IMR-90 (cell line): ENCODE measurements at regions not wholly inside any gene's neighbourhood (a gene's known extent, or its start where the extent isn't known, plus 50 kb on each side); places are given as distances from the start of the nearest gene placed in this dataset.

ENCODE experiments used
- ATAC-seq: fragments of 200-7000 bp; cut with Tn5 transposase; 2 replicates; pipeline ENCODE4 v1.9.1; 2020; ENCODE audit warnings: low read depth, mild to moderate bottlenecking, moderate library complexity
- BruUV-seq: library from RNA; stranded (reverse); fragments of 400-500 nt; replicated peaks from 2 replicates; lab custom pipeline; 2021; lab: Mats Ljungman, UMichigan
- CTCF ChIA-PET: fragments of 300-600 bp; formaldehyde crosslinking; extraction: SDS; loops from one replicate; lab custom pipeline; 2021; ENCODE audit warnings: antibody characterized with exemption; lab: Yijun Ruan, JAX
- POLR2A ChIA-PET: fragments of 300-600 bp; sonication (Branson Sonifier 250); formaldehyde crosslinking; loops from one replicate; lab custom pipeline; 2022; ENCODE audit warnings: antibody characterized with exemption; ENCODE audit not compliant: unreplicated experiment; lab: Charles Lee
- DNase-seq: peaks from one replicate; pipeline ENCODE4 v3.0.0; 2013
- H2AFZ ChIP-seq: replicated peaks from 2 replicates; pipeline ENCODE3; 2013; ENCODE audit warnings: low read length, mild to moderate bottlenecking; ENCODE audit not compliant: poor library complexity
- H2AK5ac ChIP-seq: 2 replicates; pipeline ENCODE4 v1.6.1; 2013; ENCODE audit warnings: low read depth, low read length, inconsistent platforms
- H2AK9ac ChIP-seq: replicated peaks from 2 replicates; pipeline ENCODE3; 2013; ENCODE audit warnings: mild to moderate bottlenecking, low read depth, low read length, moderate library complexity; ENCODE audit not compliant: poor library complexity
- H2BK120ac ChIP-seq: 2 replicates; pipeline ENCODE4 v1.6.1; 2013; ENCODE audit warnings: low read depth, low read length, inconsistent platforms
- H2BK15ac ChIP-seq: 3 replicates; pipeline ENCODE4 v1.6.1; 2013; ENCODE audit warnings: low read depth, low read length, inconsistent platforms
- H2BK20ac ChIP-seq: 2 replicates; pipeline ENCODE4 v1.6.1; 2013; ENCODE audit warnings: low read depth, mild to moderate bottlenecking, inconsistent platforms, low read length, moderate library complexity
- H2BK5ac ChIP-seq: 2 replicates; pipeline ENCODE4 v1.6.1; 2013; ENCODE audit warnings: mild to moderate bottlenecking, low read depth, low read length, inconsistent platforms; ENCODE audit not compliant: poor library complexity, severe bottlenecking
- H3K14ac ChIP-seq: replicated peaks from 2 replicates; pipeline ENCODE4 v1.6.1; 2013; ENCODE audit warnings: low read depth, low read length, inconsistent platforms
- H3K18ac ChIP-seq: 2 replicates; pipeline ENCODE4 v1.6.1; 2013; ENCODE audit warnings: low read depth, low read length, control low read depth
- H3K23ac ChIP-seq: 2 replicates; pipeline ENCODE4 v1.6.1; 2013; ENCODE audit warnings: low read depth, low read length, inconsistent platforms
- H3K27ac ChIP-seq: 2 replicates; pipeline ENCODE4 v1.5.1; 2013; ENCODE audit warnings: mild to moderate bottlenecking, control low read depth, low read length; ENCODE audit not compliant: insufficient read depth
- H3K27me3 ChIP-seq: 2 replicates; pipeline ENCODE4 v1.6.1; 2013; ENCODE audit warnings: low read length; ENCODE audit not compliant: control insufficient read depth, insufficient read depth
- H3K36me3 ChIP-seq: 2 replicates; pipeline ENCODE4 v1.6.1; 2013; ENCODE audit warnings: low read length, mixed read lengths; ENCODE audit not compliant: control insufficient read depth, insufficient read depth
- H3K4ac ChIP-seq: 2 replicates; pipeline ENCODE4 v1.6.1; 2013; ENCODE audit warnings: low read depth, low read length, inconsistent platforms
- H3K4me1 ChIP-seq: 2 replicates; pipeline ENCODE4 v1.6.1; 2013; ENCODE audit warnings: low read length, mixed read lengths; ENCODE audit not compliant: control insufficient read depth, insufficient read depth
- H3K4me2 ChIP-seq: 2 replicates; pipeline ENCODE4 v1.6.1; 2013; ENCODE audit warnings: low read depth, mild to moderate bottlenecking, control low read depth, low read length, moderate library complexity
- H3K4me3 ChIP-seq: 2 replicates; pipeline ENCODE4 v1.5.1; 2013; ENCODE audit warnings: low read depth, mild to moderate bottlenecking, control low read depth, low read length, moderate library complexity; ENCODE audit not compliant: insufficient read depth
- H3K56ac ChIP-seq: 2 replicates; pipeline ENCODE4 v1.6.1; 2013; ENCODE audit warnings: low read length, inconsistent platforms; ENCODE audit not compliant: insufficient read depth; ENCODE audit errors: extremely low read depth
- H3K79me1 ChIP-seq, 2 experiments: 2 replicates each; pipeline ENCODE4 v1.6.1; 2013; ENCODE audit warnings: low read length in 2 of 2, inconsistent platforms in 1 of 2, low read depth in 1 of 2
- H3K9ac ChIP-seq: 2 replicates; pipeline ENCODE4 v1.6.1; 2013; ENCODE audit warnings: low read depth, low read length, control low read depth
- H3K9me1 ChIP-seq: 2 replicates; pipeline ENCODE4 v1.6.1; 2013; ENCODE audit warnings: low read length, inconsistent platforms; ENCODE audit not compliant: insufficient read depth
- H3K9me3 ChIP-seq: 2 replicates; pipeline ENCODE4 v1.6.1; 2013; ENCODE audit warnings: low read length; ENCODE audit not compliant: control insufficient read depth, insufficient read depth
- H4K20me1 ChIP-seq: 2 replicates; pipeline ENCODE4 v1.6.1; 2013; ENCODE audit warnings: low read length, inconsistent platforms; ENCODE audit not compliant: insufficient read depth
- H4K5ac ChIP-seq: 2 replicates; pipeline ENCODE4 v1.6.1; 2013; ENCODE audit warnings: mild to moderate bottlenecking, low read depth, low read length, control low read depth
- H4K8ac ChIP-seq, 2 experiments: 2 replicates each; pipeline ENCODE4 v1.6.1; 2013; ENCODE audit warnings: low read depth in 2 of 2, low read length in 2 of 2, control low read depth in 1 of 2, inconsistent platforms in 1 of 2
- H4K91ac ChIP-seq: 2 replicates; pipeline ENCODE4 v1.6.1; 2013; ENCODE audit warnings: low read depth, low read length, inconsistent platforms; ENCODE audit not compliant: insufficient read depth
- BHLHE40 ChIP-seq: fragments of 150-350 bp; IDR thresholded peaks from 2 replicates; pipeline ENCODE4 v1.6.1; 2016; ENCODE audit warnings: mild to moderate bottlenecking, low read depth, low read length
- CEBPB ChIP-seq: IDR thresholded peaks from 2 replicates; pipeline ENCODE4 v1.6.1; 2012; ENCODE audit warnings: low read depth, low read length, improper control_type of control experiment
- CHD1 ChIP-seq: IDR thresholded peaks from 2 replicates; pipeline ENCODE4 v1.6.1; 2012; ENCODE audit warnings: low read depth, low read length, improper control_type of control experiment
- CTCF ChIP-seq: conservative IDR thresholded peaks from 2 replicates; pipeline ENCODE4 v1.5.1; 2012; ENCODE audit warnings: mild to moderate bottlenecking, low read depth, low read length, improper control_type of control experiment
- FOS ChIP-seq: fragments of 150-350 bp; IDR thresholded peaks from 2 replicates; pipeline ENCODE4 v1.6.1; 2016; ENCODE audit warnings: low read depth, low read length
- MAFK ChIP-seq: IDR thresholded peaks from 2 replicates; pipeline ENCODE4 v1.6.1; 2012; ENCODE audit warnings: low read depth, low read length, improper control_type of control experiment
- MAZ ChIP-seq: IDR thresholded peaks from 2 replicates; pipeline ENCODE4 v1.6.1; 2012; ENCODE audit warnings: low read depth, mild to moderate bottlenecking, low read length, improper control_type of control experiment, moderate library complexity, borderline replicate concordance
- MXI1 ChIP-seq: IDR thresholded peaks from 2 replicates; pipeline ENCODE4 v1.6.1; 2012; ENCODE audit warnings: low read depth, mild to moderate bottlenecking, low read length, moderate library complexity, borderline replicate concordance
- NFE2L2 ChIP-seq: fragments of 150-350 bp; IDR thresholded peaks from 2 replicates; pipeline ENCODE4 v1.6.1; 2016; ENCODE audit warnings: low read depth, mild to moderate bottlenecking, low read length
- POLR2A ChIP-seq: IDR thresholded peaks from 2 replicates; pipeline ENCODE4 v1.6.1; 2012; ENCODE audit warnings: mild to moderate bottlenecking, low read depth, low read length
- RAD21 ChIP-seq: IDR thresholded peaks from 2 replicates; pipeline ENCODE4 v1.6.1; 2012; ENCODE audit warnings: low read length, improper control_type of control experiment
- RCOR1 ChIP-seq: IDR thresholded peaks from 2 replicates; pipeline ENCODE4 v1.6.1; 2012; ENCODE audit warnings: mild to moderate bottlenecking, low read length, improper control_type of control experiment; ENCODE audit not compliant: insufficient replicate concordance
- RFX5 ChIP-seq: IDR thresholded peaks from 2 replicates; pipeline ENCODE4 v1.8.0; 2012; ENCODE audit warnings: low read depth, mild to moderate bottlenecking, low read length, moderate library complexity
- SMC3 ChIP-seq: fragments of 150-350 bp; IDR thresholded peaks from 2 replicates; pipeline ENCODE4 v1.6.1; 2016; ENCODE audit warnings: low read depth, mild to moderate bottlenecking, antibody characterized with exemption, low read length, moderate library complexity
- WGBS, 2 experiments: methylation state at CpG; one replicate each; pipeline versions ENCODE4 v1.1.5 to v1.1.7; 2013; ENCODE audit warnings: missing lambda C conversion rate in 2 of 2; ENCODE audit not compliant: insufficient read length in 1 of 2; ENCODE audit errors: extremely low coverage in 2 of 2; 5-methylcytosine and 5-hydroxymethylcytosine counted together
- dilution Hi-C: fragments of 300-500 bp; cut with HindIII; formaldehyde crosslinking; loops from one replicate; pipeline ENCODE4 v1.14.3; 2018; ENCODE audit warnings: low sequenced_read_pairs; ENCODE audit not compliant: unreplicated experiment
- in situ Hi-C: fragments of 300-500 bp; cut with MboI; formaldehyde crosslinking; loops from 3 replicates; pipeline ENCODE4 v1.14.3; 2019; ENCODE audit warnings: low sequenced_read_pairs, inconsistent platforms, mixed read lengths
- intact Hi-C: fragments of 100-400 bp; cut with micrococcal nuclease; formaldehyde crosslinking; loops from 2 replicates; pipeline ENCODE4 v1.10.0; 2022
- TF ChIP-seq, protein P1 (sequence below): fragments of 150-350 bp; IDR thresholded peaks from 2 replicates; pipeline ENCODE4 v1.6.1; 2016; ENCODE audit warnings: low read depth, mild to moderate bottlenecking, low read length, moderate library complexity, borderline replicate concordance
- TF ChIP-seq, protein P2 (sequence below): fragments of 150-350 bp; IDR thresholded peaks from 2 replicates; pipeline ENCODE4 v1.6.1; 2017; ENCODE audit warnings: mild to moderate bottlenecking, antibody characterized with exemption, low read length, low read depth

GRCh38 chr1:106717591-106717990, 338.9 kb upstream of the PRMT6 start:
- H3K4me1 ChIP-seq = no peaks in the 10 kb centered on the region
- H2BK5ac ChIP-seq = no peak overlapping the region
- H4K91ac ChIP-seq = no peak overlapping the region
- no peak overlapping the region for H3K27ac ChIP-seq
- H3K14ac ChIP-seq = no peak overlapping the region
- dilution Hi-C loops = no loop called here
- 9% methylated on average over 5 of the region's 7 CpGs; no CpG with 5 or more reads in 1 of the 2 experiments for WGBS, 2 experiments
- no peaks in the 10 kb centered on the region for H3K79me1 ChIP-seq
- no peaks in the 10 kb centered on the region for H3K9me1 ChIP-seq
- H4K5ac ChIP-seq = no peak overlapping the region
- H4K8ac ChIP-seq = no peak overlapping the region
- no peak overlapping the region for H2AK9ac ChIP-seq
- H3K18ac ChIP-seq = no peak overlapping the region
- no peak overlapping the region for H3K9ac ChIP-seq
- H4K20me1 ChIP-seq = no peaks in the 10 kb centered on the region
- H3K4me3 ChIP-seq = no peak overlapping the region
- no peak overlapping the region for H2BK20ac ChIP-seq
- H3K36me3 ChIP-seq = no peaks in the 10 kb centered on the region
- no peak overlapping the region for H3K4ac ChIP-seq
- DNase-seq = no peak
- ChIA-PET CTCF (no interaction called here), POLR2A (no interaction called here)
- no peak for TF ChIP-seq MXI1
- no peak for TF ChIP-seq RAD21
- no peak for TF ChIP-seq RFX5
- TF ChIP-seq CEBPB = no peak
- no peak for TF ChIP-seq NFE2L2
- no peak for TF ChIP-seq RCOR1
- no peak for TF ChIP-seq MAFK
- no peak for TF ChIP-seq CHD1
- TF ChIP-seq, protein P1, sequence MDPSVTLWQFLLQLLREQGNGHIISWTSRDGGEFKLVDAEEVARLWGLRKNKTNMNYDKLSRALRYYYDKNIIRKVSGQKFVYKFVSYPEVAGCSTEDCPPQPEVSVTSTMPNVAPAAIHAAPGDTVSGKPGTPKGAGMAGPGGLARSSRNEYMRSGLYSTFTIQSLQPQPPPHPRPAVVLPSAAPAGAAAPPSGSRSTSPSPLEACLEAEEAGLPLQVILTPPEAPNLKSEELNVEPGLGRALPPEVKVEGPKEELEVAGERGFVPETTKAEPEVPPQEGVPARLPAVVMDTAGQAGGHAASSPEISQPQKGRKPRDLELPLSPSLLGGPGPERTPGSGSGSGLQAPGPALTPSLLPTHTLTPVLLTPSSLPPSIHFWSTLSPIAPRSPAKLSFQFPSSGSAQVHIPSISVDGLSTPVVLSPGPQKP = no peak
- TF ChIP-seq CTCF = no peak
- TF ChIP-seq MAZ = no peak
- TF ChIP-seq, protein P2, sequence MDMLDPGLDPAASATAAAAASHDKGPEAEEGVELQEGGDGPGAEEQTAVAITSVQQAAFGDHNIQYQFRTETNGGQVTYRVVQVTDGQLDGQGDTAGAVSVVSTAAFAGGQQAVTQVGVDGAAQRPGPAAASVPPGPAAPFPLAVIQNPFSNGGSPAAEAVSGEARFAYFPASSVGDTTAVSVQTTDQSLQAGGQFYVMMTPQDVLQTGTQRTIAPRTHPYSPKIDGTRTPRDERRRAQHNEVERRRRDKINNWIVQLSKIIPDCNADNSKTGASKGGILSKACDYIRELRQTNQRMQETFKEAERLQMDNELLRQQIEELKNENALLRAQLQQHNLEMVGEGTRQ = no peak
- no peak for TF ChIP-seq SMC3
- no peak for TF ChIP-seq FOS
- TF ChIP-seq POLR2A = no peak
- no peak for TF ChIP-seq BHLHE40
- no peak overlapping the region for H3K56ac ChIP-seq
- H2BK15ac ChIP-seq = no peak overlapping the region
- H3K9me3 ChIP-seq = no peaks in the 10 kb centered on the region
- no peak overlapping the region for H2AFZ ChIP-seq
- intact Hi-C loops = no loop called here
- no peak overlapping the region for H3K23ac ChIP-seq
- in situ Hi-C loops = no loop called here
- H2BK120ac ChIP-seq = no peak overlapping the region
- H3K27me3 ChIP-seq = no peaks in the 10 kb centered on the region
- H2AK5ac ChIP-seq = no peak overlapping the region
- BruUV-seq = no TSS peak
- H3K4me2 ChIP-seq = no peak overlapping the region
- no peak for ATAC-seq
